Mucosa of descending colon (tissue), 3 donors: ENCODE measurements at regions not wholly inside any gene's neighbourhood (a gene's known extent, or its start where the extent isn't known, plus 50 kb on each side); places are given as distances from the start of the nearest gene placed in this dataset.

Source experiments
- ATAC-seq: fragments of 200-7000 bp; cut with Tn5 transposase; one replicate; pipeline ENCODE4 v1.9.1; 2020; ENCODE audit warnings: mild to moderate bottlenecking, moderate library complexity
- DNase-seq, 3 donors: peaks; one replicate each; pipeline ENCODE4 v3.0.0-alpha.2; 2020
- H3K36me3 ChIP-seq: fragments of 200-600 bp; one replicate; pipeline ENCODE4 v1.8.0; 2021; ENCODE audit warnings: low read depth, mild to moderate bottlenecking
- H3K4me1 ChIP-seq: fragments of 200-600 bp; one replicate; pipeline ENCODE4 v1.8.0; 2021; ENCODE audit warnings: low read depth, mild to moderate bottlenecking
- H3K4me3 ChIP-seq: fragments of 200-600 bp; one replicate; pipeline ENCODE4 v1.8.0; 2021; ENCODE audit warnings: mild to moderate bottlenecking
- H3K9me3 ChIP-seq: fragments of 200-600 bp; one replicate; pipeline ENCODE4 v1.8.0; 2021; ENCODE audit warnings: mild to moderate bottlenecking
- intact Hi-C, 2 donors: fragments of 100-400 bp; cut with DNase I in 1 of 2; cut with micrococcal nuclease in 1 of 2; formaldehyde crosslinking; loops; one replicate each; pipeline versions ENCODE4 v1.11.0 to v1.11.1; 2022; cut with DNase I, micrococcal nuclease
- TF ChIP-seq, protein P1 (sequence below): fragments of 200-600 bp; IDR thresholded peaks from one replicate; pipeline ENCODE4 v1.8.0; 2022; ENCODE audit warnings: antibody characterized with exemption, mild to moderate bottlenecking
- donor health status: DM: no; HTN: no; CAD: no; lungs with moderate emphysema.
- donor health status: DM: no; HTN: no; CAD: no.
- donor health status: DM: no; HTN: yes; CAD: no.

GRCh38 chr17:71914812-71915211, 206.0 kb upstream of the SOX9 start:
- Histone ChIP-seq H3K9me3 (no peaks in the 10 kb centered on the region), H3K36me3 (no peaks in the 10 kb centered on the region), H3K4me1 (no peaks in the 10 kb centered on the region), H3K4me3 (no peak overlapping the region)
- DNase-seq (no peak), ATAC-seq (no peak)
- intact Hi-C loops = no loop called here
- TF ChIP-seq, protein P1, sequence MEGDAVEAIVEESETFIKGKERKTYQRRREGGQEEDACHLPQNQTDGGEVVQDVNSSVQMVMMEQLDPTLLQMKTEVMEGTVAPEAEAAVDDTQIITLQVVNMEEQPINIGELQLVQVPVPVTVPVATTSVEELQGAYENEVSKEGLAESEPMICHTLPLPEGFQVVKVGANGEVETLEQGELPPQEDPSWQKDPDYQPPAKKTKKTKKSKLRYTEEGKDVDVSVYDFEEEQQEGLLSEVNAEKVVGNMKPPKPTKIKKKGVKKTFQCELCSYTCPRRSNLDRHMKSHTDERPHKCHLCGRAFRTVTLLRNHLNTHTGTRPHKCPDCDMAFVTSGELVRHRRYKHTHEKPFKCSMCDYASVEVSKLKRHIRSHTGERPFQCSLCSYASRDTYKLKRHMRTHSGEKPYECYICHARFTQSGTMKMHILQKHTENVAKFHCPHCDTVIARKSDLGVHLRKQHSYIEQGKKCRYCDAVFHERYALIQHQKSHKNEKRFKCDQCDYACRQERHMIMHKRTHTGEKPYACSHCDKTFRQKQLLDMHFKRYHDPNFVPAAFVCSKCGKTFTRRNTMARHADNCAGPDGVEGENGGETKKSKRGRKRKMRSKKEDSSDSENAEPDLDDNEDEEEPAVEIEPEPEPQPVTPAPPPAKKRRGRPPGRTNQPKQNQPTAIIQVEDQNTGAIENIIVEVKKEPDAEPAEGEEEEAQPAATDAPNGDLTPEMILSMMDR = no peak

DNA sequence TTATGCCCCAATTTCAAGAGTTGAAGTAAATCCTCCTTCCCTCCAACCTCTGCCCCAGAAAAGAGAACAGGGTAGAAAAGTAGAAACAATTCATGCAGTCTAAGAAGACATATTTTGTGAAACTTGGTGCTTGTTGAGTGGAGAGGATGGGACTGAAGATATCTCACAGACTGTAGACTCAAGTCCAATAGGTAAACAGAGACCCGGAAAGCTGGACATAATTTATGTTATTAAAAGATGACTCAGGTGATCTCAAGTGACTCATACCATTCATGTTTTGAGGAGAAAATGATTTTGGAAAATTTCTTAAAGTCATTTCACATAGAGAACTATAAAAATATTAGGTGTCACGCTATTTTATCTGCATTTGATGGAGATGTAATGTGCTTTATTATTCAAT, 203.1 kb upstream of the SOX9 start:
- intact Hi-C loops = no loop called here
- no peaks in the 10 kb centered on the region for H3K4me1 ChIP-seq
- DNase-seq (no peak), ATAC-seq (no peak)
- TF ChIP-seq, protein P1 = no peak
- H3K9me3 ChIP-seq = no peaks in the 10 kb centered on the region
- H3K36me3 ChIP-seq = no peaks in the 10 kb centered on the region
- H3K4me3 ChIP-seq = no peak overlapping the region

GRCh38 chr17:71919186-71919585, 201.6 kb upstream of the SOX9 start:
- no peak overlapping the region for H3K4me3 ChIP-seq
- no peak for ATAC-seq
- H3K4me1 ChIP-seq = no peaks in the 10 kb centered on the region
- TF ChIP-seq, protein P1 = no peak
- intact Hi-C loops = no loop called here
- no peaks in the 10 kb centered on the region for H3K36me3 ChIP-seq
- H3K9me3 ChIP-seq = no peaks in the 10 kb centered on the region
- no peak for DNase-seq

DNA sequence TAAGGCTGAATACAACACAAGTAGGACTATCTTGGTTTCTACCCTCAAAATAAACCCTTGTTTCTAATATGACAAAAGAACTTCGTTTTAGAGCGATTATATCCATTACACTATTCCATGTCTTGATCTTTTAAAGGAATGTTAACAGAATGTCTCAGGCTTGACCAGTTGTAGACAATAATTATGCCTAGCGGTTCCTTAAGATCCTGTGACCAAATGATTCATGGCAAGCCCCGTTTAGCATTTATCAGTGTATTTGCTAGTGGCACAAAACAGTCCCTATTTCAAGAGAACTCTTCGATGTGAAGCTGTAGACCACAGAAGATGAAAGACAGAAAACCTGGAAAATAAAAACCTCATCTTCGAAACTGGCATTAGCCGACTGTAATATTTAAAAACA, 200.9 kb upstream of the SOX9 start:
- no peaks in the 10 kb centered on the region for H3K36me3 ChIP-seq
- TF ChIP-seq, protein P1 = no peak
- no peak overlapping the region for H3K4me3 ChIP-seq
- H3K4me1 ChIP-seq = no peaks in the 10 kb centered on the region
- DNase-seq (no peak), ATAC-seq (no peak)
- no peaks in the 10 kb centered on the region for H3K9me3 ChIP-seq
- intact Hi-C loops = no loop called here

- no peaks in the 10 kb centered on the region for H3K4me1 ChIP-seq
- no peak overlapping the region for H3K4me3 ChIP-seq
- TF ChIP-seq, protein P1 = no peak
- intact Hi-C loops = no loop called here
- ATAC-seq (no peak), DNase-seq (no peak)
- H3K9me3 ChIP-seq = no peaks in the 10 kb centered on the region
- H3K36me3 ChIP-seq = no peaks in the 10 kb centered on the region
These were observed 199.0 kb upstream of the SOX9 start for GRCh38 chr17:71921796-71922195.

DNA sequence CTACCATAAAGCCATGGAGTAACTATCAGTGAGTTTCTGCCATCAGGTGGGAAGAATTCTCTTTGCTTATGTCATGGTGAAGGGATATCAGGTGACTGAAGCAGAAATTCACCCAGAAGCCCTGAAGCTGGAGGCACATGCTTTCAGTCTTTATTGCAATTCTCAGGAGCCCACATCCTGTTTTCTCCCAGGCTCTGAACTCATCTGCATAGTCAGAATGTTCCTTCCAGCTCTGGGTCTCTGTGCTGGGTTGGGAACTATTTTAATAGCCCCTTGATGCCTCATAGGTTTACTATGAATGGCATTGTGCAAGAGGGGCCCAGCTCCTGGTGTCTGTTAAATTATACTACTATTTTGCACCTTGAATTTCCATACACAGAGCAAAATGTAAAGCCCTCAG, 198.4 kb upstream of the SOX9 start:
- intact Hi-C loops = no loop called here
- H3K9me3 ChIP-seq = no peaks in the 10 kb centered on the region
- H3K4me1 ChIP-seq = no peaks in the 10 kb centered on the region
- H3K4me3 ChIP-seq = no peak overlapping the region
- ATAC-seq (no peak), DNase-seq (no peak)
- TF ChIP-seq, protein P1 = no peak
- H3K36me3 ChIP-seq = no peaks in the 10 kb centered on the region
